Loucy (cell line): ENCODE measurements at regions not wholly inside any gene's neighbourhood (a gene's known extent, or its start where the extent isn't known, plus 50 kb on each side); places are given as distances from the start of the nearest gene placed in this dataset.

Source experiments
- EZH2phosphoT487 ChIP-seq: fragments of 200-600 bp; IDR thresholded peaks from 2 replicates; pipeline ENCODE4 v1.6.1; 2018; ENCODE audit warnings: antibody characterized with exemption, mild to moderate bottlenecking, moderate library complexity, borderline replicate concordance
- TF ChIP-seq, protein P1 (sequence below): fragments of 200-600 bp; sonication (generic); conservative IDR thresholded peaks from 2 replicates; pipeline ENCODE4 v1.5.1; 2014; ENCODE audit warnings: mild to moderate bottlenecking, antibody characterized with exemption, low read length

DNA sequence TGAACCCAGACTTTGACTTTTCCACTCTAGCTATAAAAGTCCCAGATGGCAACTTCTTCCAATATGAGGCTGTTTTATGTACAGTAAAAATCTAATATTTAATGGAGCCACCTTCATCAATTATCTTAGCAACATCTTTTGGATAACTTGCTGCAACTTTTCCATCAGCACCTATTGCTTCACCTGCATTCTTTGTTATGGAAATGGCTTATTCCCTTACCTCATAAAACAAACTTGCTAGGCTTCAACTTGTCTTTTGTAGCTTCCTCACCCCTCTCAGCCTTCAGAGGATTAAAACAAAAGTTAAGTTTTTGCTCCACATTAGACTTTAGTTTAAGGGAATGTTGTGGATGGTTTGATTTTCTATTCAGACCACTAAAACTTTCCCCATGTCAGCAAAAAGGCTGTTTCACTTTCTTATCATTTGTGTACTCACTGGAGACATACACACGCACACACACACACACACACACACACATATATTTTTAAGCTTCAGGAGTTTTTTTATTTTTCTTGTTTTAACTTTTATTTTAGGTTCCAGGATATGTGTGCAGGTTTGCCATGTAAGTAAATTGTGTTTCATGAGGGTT lies 1296.1 kb upstream of the PABPC4L start:
- TF ChIP-seq, protein P1, sequence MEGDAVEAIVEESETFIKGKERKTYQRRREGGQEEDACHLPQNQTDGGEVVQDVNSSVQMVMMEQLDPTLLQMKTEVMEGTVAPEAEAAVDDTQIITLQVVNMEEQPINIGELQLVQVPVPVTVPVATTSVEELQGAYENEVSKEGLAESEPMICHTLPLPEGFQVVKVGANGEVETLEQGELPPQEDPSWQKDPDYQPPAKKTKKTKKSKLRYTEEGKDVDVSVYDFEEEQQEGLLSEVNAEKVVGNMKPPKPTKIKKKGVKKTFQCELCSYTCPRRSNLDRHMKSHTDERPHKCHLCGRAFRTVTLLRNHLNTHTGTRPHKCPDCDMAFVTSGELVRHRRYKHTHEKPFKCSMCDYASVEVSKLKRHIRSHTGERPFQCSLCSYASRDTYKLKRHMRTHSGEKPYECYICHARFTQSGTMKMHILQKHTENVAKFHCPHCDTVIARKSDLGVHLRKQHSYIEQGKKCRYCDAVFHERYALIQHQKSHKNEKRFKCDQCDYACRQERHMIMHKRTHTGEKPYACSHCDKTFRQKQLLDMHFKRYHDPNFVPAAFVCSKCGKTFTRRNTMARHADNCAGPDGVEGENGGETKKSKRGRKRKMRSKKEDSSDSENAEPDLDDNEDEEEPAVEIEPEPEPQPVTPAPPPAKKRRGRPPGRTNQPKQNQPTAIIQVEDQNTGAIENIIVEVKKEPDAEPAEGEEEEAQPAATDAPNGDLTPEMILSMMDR = no peak
- TF ChIP-seq EZH2phosphoT487 = no peak
